GM21529 (cell line): ENCODE measurements at regions not wholly inside any gene's neighbourhood (a gene's known extent, or its start where the extent isn't known, plus 50 kb on each side); places are given as distances from the start of the nearest gene placed in this dataset.
"Not testable (repeated sequence)": the region's sequence is repeated elsewhere in the genome, so short reads cannot be mapped to it uniquely, and the experiment has no call there.

Experiments used
- ATAC-seq: cut with Tn5 transposase; IDR thresholded peaks from one replicate; pipeline ENCODE4 v1.9.1; 2021; ENCODE audit not compliant: unreplicated experiment

GRCh38 chr5:82583331-82583730 lies 305.2 kb upstream of the RPS23 start:
- ATAC-seq: not testable (repeated sequence)

GRCh38 chr5:82564963-82565362 lies 286.8 kb upstream of the RPS23 start:
- no peak for ATAC-seq

GRCh38 chr5:82563745-82564144 lies 285.6 kb upstream of the RPS23 start:
- ATAC-seq: no peak

GRCh38 chr5:82562696-82563240 lies 284.6 kb upstream of the RPS23 start:
- ATAC-seq: no peak

DNA sequence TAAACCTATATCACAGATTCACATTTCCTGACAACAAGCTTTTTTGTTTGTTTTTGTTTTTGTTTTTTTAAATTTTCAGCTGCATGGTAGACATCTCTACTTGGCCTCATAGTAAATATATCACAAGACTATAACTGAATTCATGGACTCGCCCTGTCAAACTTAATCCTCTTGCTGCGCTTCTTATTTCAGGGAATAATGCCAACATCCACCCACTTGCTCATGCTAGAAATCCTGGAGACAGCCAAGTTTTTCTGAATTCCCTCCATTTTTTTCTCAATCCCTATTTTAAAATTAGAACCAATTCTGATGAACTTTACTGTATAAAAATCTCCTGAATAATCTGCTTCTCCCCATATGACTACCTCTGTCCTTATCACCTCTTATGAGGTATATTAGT lies 283.6 kb upstream of the RPS23 start:
- ATAC-seq: no peak

GRCh38 chr5:82560969-82561368 lies 282.8 kb upstream of the RPS23 start:
- no peak for ATAC-seq

DNA sequence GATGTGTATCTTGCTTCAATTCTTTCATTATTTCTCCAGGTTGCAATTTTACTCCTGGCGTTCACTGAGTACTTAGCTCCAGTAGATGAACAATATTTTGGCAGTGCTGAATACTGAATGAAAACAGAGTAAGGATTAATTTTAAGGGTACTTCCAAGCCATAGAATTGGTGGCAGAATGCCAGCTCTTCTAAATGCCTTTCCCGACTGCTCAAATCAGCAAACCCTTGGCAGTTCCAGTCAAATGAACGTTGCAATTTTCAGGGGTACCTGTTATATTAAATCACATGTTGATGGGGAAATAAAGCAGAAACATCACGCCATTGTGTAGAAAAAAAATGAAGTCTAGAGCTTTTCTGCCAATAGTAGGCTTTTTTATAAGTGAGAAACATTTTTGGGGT lies 282.4 kb upstream of the RPS23 start:
- ATAC-seq: no peak

DNA sequence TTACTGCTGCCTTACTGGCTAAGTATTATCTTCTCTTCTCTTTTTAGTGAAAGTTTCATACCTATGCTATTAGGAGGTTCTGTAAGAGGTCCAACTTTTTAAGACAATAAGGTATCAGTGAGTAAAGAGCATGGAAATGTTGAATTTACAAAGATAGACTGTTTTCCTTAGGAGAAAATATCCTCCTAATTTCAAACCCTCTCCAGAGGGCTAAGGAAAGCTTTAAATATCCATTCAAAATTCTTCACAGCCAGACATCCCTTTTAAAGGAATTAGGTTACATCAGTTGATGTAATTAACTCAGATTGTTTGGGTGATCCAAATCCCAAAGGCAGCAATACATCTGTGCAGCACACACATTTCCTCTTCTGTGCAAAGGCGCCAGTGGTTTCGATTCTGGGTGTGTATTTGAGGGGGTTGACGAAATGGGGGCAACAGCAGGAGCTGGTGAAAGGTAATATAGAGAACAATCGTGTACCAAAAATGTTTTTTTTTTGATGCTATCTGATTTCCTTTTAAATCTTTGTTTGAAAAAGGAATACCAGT lies 273.8 kb upstream of the RPS23 start:
- no peak for ATAC-seq

GRCh38 chr5:82551192-82551591 lies 273.0 kb upstream of the RPS23 start:
- ATAC-seq: no peak

GRCh38 chr5:82549263-82549662 lies 271.1 kb upstream of the RPS23 start:
- ATAC-seq: no peak

GRCh38 chr5:82544004-82544403 lies 265.9 kb upstream of the RPS23 start:
- ATAC-seq: no peak

GRCh38 chr5:82540301-82540700 lies 262.1 kb upstream of the RPS23 start:
- no peak for ATAC-seq

DNA sequence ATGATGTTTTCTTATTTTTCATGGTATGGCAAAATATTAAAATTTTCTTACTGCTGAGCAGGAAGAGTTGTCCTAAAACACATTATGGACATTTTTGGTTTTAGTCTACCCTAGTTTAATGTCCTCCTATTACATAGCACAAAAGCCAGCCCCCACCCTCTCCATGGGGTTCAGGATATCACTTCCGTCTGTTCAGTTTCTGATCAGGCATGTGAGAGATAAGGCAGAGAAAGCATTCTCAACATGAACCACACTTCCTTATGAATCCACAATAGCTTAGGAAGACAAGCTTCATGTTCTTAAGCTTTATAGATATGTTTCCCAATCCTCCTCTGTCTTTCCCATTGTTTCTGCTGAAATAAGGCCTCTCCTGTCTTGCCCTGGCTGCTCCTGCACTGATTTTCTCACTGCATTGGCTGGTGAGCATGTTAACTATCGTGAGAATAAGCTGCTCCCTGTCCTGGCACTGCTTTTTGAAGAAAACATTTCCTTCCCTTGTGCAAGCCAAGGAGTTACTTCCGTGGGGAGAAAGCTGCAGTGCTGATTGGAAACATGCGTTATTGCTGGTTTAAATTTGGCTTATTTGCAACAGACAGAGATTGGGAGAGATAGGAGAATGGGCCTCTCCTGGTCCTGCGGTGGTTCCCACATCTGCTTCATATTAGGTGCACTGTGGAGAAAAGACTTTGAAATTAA lies 260.3 kb upstream of the RPS23 start:
- no peak for ATAC-seq

GRCh38 chr5:82537687-82538306 lies 259.6 kb upstream of the RPS23 start:
- ATAC-seq: no peak

GRCh38 chr5:82534986-82535385 lies 256.8 kb upstream of the RPS23 start:
- no peak for ATAC-seq

DNA sequence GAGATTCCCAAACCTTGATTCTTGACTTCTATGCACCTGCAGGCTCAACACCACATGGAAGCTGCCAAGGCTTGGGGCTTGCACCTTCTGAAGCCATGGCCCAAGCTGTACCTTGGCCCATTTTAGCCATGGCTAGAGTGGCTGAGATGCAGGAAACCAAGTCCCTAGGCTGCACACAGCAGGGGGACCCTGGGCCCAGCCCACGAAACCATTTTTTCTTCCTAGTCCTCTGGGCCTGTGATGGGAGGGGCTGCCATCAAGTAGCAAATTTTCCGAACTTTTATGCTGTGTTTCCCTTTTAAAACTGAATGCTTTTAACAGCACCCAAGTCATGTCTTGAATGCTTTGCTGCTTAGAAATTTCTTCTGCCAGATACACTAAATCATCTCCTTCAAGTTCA lies 253.9 kb upstream of the RPS23 start:
- not testable (repeated sequence) for ATAC-seq

GRCh38 chr5:82526540-82526939 lies 248.4 kb upstream of the RPS23 start:
- ATAC-seq: no peak

- ATAC-seq: no peak
Measured at GRCh38 chr5:82525626-82526025, 247.5 kb upstream of the RPS23 start.

DNA sequence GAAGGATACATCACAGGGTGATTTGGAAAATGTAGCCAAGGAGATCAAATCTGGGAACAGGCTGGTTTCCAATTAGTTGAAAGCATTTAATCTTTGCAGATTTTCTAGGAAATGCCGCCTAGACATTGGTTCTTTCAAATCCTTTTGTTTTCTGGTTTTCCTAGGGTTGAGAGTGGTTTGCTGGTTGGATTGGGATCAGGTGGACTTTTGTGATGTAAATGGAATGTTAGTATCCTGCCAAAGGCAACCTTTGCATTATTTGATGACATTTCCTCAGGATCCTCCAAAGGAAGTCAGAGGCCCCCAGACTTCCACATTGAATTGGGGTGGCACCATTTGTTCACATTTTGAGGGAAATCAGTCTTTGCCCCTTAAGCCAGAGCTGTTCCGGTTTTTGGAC lies 245.5 kb upstream of the RPS23 start:
- ATAC-seq: no peak

DNA sequence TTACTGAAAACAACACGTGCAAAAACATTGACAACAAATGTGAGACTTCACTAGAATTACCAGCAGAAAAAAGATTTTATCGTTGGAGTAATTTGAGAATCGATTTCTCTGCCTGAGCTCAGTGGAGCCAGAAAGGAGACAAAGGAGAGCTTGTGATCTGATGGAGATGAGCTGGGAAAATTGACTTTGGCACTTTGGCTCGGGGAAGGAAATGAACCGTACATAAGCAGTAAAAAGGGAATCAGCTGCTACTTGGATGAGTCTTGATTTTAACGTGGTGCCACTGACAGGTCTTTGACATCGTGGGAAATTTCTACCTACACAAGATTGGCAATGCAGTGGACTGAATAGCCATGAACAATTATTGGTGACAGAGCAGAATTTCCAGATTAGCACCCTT lies 244.7 kb upstream of the RPS23 start:
- no peak for ATAC-seq

GRCh38 chr5:82521431-82522051 lies 243.4 kb upstream of the RPS23 start:
- ATAC-seq: no peak

GRCh38 chr5:82519558-82519957 lies 241.4 kb upstream of the RPS23 start:
- no peak for ATAC-seq
